Tibial artery (tissue), 4 donors: ENCODE measurements at regions not wholly inside any gene's neighbourhood (a gene's known extent, or its start where the extent isn't known, plus 50 kb on each side); places are given as distances from the start of the nearest gene placed in this dataset.

Source experiments
- DNase-seq, 2 donors: peaks; one replicate each; pipeline ENCODE4 v3.0.0-alpha.2; 2019
- H3K27ac ChIP-seq, 2 donors: fragments of 200-600 bp; sonication (generic) in 1 of 2; 1 replicate in 1 of 2; 2 replicates in 1 of 2; pipeline ENCODE4 v1.5.1; 2018 to 2019; ENCODE audit warnings: mild to moderate bottlenecking in 1 of 2
- H3K27me3 ChIP-seq, 2 donors: fragments of 200-600 bp; sonication (generic) in 1 of 2; one replicate each; pipeline versions ENCODE4 v1.5.1 to v1.6.0; 2016 to 2019
- H3K36me3 ChIP-seq, 3 donors: fragments of 200-600 bp; sonication (generic) in 2 of 3; one replicate each; pipeline ENCODE4 v1.5.1; 2016 to 2019; ENCODE audit warnings: mild to moderate bottlenecking in 2 of 3
- H3K4me1 ChIP-seq, 4 donors: fragments of 200-600 bp; sonication (generic) in 2 of 4; 1 replicate in 3 of 4; 2 replicates in 1 of 4; pipeline ENCODE4 v1.5.1; 2016 to 2019
- H3K4me3 ChIP-seq, 2 donors: fragments of 200-600 bp; sonication (generic) in 1 of 2; 1 replicate in 1 of 2; 2 replicates in 1 of 2; pipeline ENCODE4 v1.5.1; 2018 to 2019; ENCODE audit warnings: mild to moderate bottlenecking in 2 of 2
- H3K9me3 ChIP-seq, 3 donors: fragments of 200-600 bp; sonication (generic) in 1 of 3; one replicate each; pipeline ENCODE4 v1.5.1; 2016 to 2019
- intact Hi-C: fragments of 100-400 bp; cut with DNase I; formaldehyde crosslinking; loops from one replicate; pipeline ENCODE4 v1.15.0; 2023; ENCODE audit warnings: low total_unique reads
- TF ChIP-seq, protein P1 (sequence below), 2 experiments: fragments of 200-600 bp in 1 of 2; fragments of 450-650 bp in 1 of 2; IDR thresholded peaks; one replicate each; pipeline ENCODE4 v1.5.1; 2017 to 2019; ENCODE audit warnings: antibody characterized with exemption in 2 of 2, mild to moderate bottlenecking in 1 of 2, moderate library complexity in 1 of 2

DNA sequence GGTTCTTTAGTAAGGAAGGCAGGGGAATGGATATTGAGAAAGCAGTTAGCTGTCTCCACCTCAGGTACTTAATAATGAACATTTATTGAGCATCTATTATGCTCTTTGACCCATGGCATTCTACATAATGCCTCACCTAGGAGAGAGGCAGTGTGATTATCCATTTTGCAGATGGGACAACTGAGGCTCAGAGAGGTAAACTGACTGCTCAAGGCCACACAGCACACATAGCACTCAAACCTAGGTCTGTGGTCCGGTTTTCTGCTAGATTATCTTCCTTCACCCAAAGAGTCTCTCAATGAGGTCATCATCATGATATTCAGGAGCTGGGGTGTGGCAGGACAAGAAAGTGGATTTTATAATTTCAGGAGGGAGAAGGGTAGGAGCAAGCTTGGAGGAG, 199.1 kb upstream of the LHX5 start:
- TF ChIP-seq, protein P1, sequence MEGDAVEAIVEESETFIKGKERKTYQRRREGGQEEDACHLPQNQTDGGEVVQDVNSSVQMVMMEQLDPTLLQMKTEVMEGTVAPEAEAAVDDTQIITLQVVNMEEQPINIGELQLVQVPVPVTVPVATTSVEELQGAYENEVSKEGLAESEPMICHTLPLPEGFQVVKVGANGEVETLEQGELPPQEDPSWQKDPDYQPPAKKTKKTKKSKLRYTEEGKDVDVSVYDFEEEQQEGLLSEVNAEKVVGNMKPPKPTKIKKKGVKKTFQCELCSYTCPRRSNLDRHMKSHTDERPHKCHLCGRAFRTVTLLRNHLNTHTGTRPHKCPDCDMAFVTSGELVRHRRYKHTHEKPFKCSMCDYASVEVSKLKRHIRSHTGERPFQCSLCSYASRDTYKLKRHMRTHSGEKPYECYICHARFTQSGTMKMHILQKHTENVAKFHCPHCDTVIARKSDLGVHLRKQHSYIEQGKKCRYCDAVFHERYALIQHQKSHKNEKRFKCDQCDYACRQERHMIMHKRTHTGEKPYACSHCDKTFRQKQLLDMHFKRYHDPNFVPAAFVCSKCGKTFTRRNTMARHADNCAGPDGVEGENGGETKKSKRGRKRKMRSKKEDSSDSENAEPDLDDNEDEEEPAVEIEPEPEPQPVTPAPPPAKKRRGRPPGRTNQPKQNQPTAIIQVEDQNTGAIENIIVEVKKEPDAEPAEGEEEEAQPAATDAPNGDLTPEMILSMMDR (IDR thresholded peaks at IDR 0.05): no peak
- H3K36me3 ChIP-seq: no peaks in the 10 kb centered on the region
- intact Hi-C loops: no loop called here
- H3K27ac ChIP-seq: no peak overlapping the region
- no peak for DNase-seq
- no peaks in the 10 kb centered on the region for H3K4me1 ChIP-seq
- H3K9me3 ChIP-seq: no peaks in the 10 kb centered on the region
- H3K4me3 ChIP-seq: no peak overlapping the region
- peaks cover 0 to 48% of the 10 kb centered on the region in 2 donors for H3K27me3 ChIP-seq

DNA sequence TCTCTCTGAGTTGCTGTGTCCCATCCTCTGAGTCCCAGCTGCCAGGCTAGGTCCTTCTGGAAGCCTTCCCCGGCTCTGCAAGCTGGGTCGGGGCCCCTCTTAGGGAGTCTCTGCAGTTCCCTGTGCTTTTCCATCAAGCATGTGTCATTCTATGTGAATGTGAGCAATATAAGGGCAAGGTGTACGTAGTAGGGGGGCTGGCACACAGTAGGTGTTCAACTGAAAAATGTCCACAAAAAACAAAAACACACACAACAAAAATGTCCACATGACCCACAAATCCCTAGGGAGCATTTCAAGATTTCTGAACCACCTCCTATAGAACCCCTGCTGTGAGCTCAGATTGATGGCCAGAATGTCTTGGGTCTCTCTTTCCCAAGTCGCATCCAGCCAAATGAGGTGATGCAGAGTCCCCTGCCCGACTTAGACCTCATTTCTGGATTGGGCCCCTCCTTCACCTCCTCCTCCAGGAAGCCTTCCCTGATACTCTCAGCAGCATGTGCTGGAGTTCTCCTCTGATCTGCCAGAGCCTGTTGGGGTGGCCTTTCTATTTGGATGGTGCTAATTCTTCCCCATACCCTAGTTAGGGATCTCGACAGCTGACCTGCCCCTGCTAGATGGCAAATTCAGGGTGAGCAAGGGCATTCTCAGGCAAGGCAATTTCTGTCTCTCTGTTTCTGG, 196.1 kb upstream of the LHX5 start:
- Histone ChIP-seq H3K4me3 (no peak overlapping the region), H3K4me1 (no peaks in the 10 kb centered on the region), H3K27ac (no peak overlapping the region), H3K36me3 (no peaks in the 10 kb centered on the region), H3K27me3 (peaks cover 0 to 43% of the 10 kb centered on the region in 2 donors), H3K9me3 (no peaks in the 10 kb centered on the region)
- TF ChIP-seq, protein P1 (IDR thresholded peaks at IDR 0.05): no peak
- intact Hi-C loops: no loop called here
- no peak for DNase-seq

DNA sequence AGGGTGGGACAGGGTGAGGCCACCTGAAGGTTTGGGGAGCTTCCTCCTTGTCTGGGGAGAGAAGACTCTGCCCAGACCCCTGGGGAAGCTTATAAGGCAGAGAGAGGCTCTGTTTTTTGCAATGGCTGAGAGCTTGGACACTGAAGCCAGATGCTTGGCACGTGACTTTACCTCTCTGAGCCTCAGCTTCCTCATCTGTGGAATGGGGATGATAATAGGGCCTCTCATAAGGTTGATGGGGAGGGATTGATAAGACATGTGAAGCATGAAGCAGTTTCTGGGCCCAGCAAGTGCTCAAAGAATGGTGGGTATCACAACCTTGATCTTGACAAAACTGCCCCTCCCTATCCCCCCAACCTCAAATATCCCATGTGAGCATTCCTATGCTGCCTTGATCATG, 195.4 kb upstream of the LHX5 start:
- no peaks in the 10 kb centered on the region for H3K4me1 ChIP-seq
- DNase-seq: no peak
- peaks cover 0 to 43% of the 10 kb centered on the region in 2 donors for H3K27me3 ChIP-seq
- no peaks in the 10 kb centered on the region for H3K9me3 ChIP-seq
- no peak overlapping the region for H3K4me3 ChIP-seq
- no peak overlapping the region for H3K27ac ChIP-seq
- intact Hi-C loops: no loop called here
- TF ChIP-seq, protein P1 (IDR thresholded peaks at IDR 0.05): no peak
- no peaks in the 10 kb centered on the region for H3K36me3 ChIP-seq

DNA sequence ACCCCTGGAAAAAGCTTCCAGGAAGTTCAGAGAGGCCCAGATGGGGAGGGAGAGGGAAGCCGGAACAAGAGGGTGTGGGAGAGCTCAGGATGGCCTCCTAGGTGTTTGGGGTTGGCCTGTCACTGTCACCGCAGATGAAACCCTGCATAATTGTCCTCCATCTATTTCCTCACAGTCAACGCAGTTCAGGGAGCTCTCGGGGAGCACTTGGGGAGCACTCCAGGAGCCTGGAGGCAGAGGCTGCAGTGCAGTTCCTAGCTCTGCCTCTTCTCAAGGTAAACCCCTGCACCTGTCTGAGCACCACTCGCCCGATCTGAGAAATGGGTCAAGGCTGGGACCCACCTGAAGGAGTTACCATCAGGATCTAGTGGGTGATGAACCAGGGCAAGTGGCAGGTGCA, 194.6 kb upstream of the LHX5 start:
- Histone ChIP-seq H3K4me1 (no peaks in the 10 kb centered on the region), H3K36me3 (no peaks in the 10 kb centered on the region), H3K27me3 (peaks cover 0 to 37% of the 10 kb centered on the region in 2 donors), H3K27ac (no peak overlapping the region), H3K4me3 (no peak overlapping the region), H3K9me3 (no peaks in the 10 kb centered on the region)
- intact Hi-C loops: no loop called here
- no peak for DNase-seq
- TF ChIP-seq, protein P1 (IDR thresholded peaks at IDR 0.05): no peak

DNA sequence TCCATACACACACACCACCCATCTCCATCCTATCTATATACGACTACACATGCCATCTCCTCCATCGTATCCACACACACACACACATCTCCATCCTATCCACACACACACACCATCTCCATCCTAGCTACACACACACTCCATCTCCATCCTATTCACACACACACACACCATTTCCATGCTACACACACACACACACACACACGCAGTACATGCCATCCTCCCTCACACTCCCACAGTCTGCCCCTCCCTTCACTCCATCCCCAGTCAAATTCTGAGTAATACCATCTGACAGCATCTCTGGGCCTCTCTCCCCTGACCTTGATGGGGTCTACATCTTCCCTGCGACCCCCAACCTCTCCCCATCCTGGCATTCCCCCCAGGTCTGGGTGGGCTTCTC, 193.8 kb upstream of the LHX5 start:
- no peak for DNase-seq
- TF ChIP-seq, protein P1 (IDR thresholded peaks at IDR 0.05): no peak
- Histone ChIP-seq H3K36me3 (no peaks in the 10 kb centered on the region), H3K4me1 (no peaks in the 10 kb centered on the region), H3K9me3 (no peaks in the 10 kb centered on the region), H3K27me3 (peaks cover 0 to 37% of the 10 kb centered on the region in 2 donors), H3K4me3 (no peak overlapping the region), H3K27ac (no peak overlapping the region)
- intact Hi-C loops: no loop called here
